ENCODE measurements at regions not wholly inside any gene's neighbourhood (a gene's known extent, or its start where the extent isn't known, plus 50 kb on each side); places are given as distances from the start of the nearest gene placed in this dataset.

DNA sequence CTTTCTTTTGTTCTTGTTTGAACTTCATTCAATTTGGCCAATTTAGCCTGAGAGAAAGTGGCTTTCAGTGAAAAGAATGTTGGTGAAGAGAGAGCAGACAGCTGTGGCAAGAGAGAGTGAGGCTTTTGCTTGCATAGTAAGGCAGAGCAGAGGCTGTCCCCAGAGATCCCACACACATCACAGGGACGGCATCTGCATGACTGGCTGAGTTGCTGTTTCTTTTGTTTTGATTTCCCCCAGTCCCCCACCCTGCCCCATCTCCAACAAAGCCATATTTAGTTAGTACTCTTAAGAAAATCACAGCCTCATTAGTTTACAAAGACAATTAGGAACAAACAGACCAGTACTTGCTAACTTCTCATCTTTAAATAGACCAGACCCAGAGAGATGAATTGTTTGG is 363.9 kb upstream of the SEMA6A start:
- no peak overlapping the region for H3K27ac ChIP-seq
- H3K9me3 ChIP-seq: no peaks in the 10 kb centered on the region
- TF ChIP-seq CTCF (IDR thresholded peaks at IDR 0.05): no peak
- no peak for TF ChIP-seq POLR2A (IDR thresholded peaks at IDR 0.05)
- 8 to 18% methylated on average over 1 of the region's 1 CpG for WGBS, 2 donors
- no peak for DNase-seq
- H3K4me1 ChIP-seq: no peaks in the 10 kb centered on the region
- H3K27me3 ChIP-seq: no peaks in the 10 kb centered on the region
- intact Hi-C loops (cut with DNase I): no loop called here
- no peaks in the 10 kb centered on the region for H3K36me3 ChIP-seq
- no peak overlapping the region for H3K4me3 ChIP-seq

GRCh38 chr5:116935561-116936162 is 361.0 kb upstream of the SEMA6A start:
- Histone ChIP-seq H3K27me3 (no peaks in the 10 kb centered on the region), H3K9me3 (no peaks in the 10 kb centered on the region), H3K27ac (no peak overlapping the region), H3K4me3 (no peak overlapping the region), H3K36me3 (no peaks in the 10 kb centered on the region), H3K4me1 (no peaks in the 10 kb centered on the region)
- TF ChIP-seq CTCF (IDR thresholded peaks at IDR 0.05): no peak
- TF ChIP-seq POLR2A (IDR thresholded peaks at IDR 0.05): no peak
- DNase-seq: no peak
- intact Hi-C loops (cut with DNase I): no loop called here
- 68 to 79% methylated on average over 2 of the region's 2 CpGs for WGBS, 2 donors

- Histone ChIP-seq H3K27ac (no peak overlapping the region), H3K36me3 (no peaks in the 10 kb centered on the region), H3K4me1 (no peaks in the 10 kb centered on the region), H3K27me3 (peaks cover 0 to 3% (median 0%) of the 10 kb centered on the region in 4 donors), H3K4me3 (no peak overlapping the region), H3K9me3 (no peaks in the 10 kb centered on the region)
- no peak for DNase-seq
- intact Hi-C loops (cut with DNase I): no loop called here
- TF ChIP-seq POLR2A (IDR thresholded peaks at IDR 0.05): no peak
- no peak for TF ChIP-seq CTCF (IDR thresholded peaks at IDR 0.05)
- WGBS, 2 donors: 92 to 100% methylated on average over 1 of the region's 1 CpG
Measured at GRCh38 chr5:116930616-116931015, 356.0 kb upstream of the SEMA6A start.

DNA sequence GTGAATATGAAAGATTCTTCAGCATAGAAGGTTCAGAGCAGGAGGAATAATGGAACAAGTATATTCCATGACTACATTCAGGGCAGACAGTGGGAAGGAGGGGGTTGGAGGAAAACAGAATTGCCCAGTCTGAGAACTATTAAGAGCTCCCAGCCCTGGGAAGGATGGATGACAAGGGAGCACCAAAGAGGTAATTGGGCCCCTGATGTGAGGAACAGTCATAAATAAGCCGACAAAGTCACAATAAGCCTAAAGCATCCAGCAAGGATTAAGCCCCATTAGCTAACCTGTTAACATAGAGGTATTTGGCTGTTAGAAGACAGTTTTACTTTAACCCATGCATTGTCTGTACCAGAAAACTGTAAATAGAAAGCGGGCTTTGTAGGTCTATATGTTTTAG is 348.7 kb upstream of the SEMA6A start:
- no peaks in the 10 kb centered on the region for H3K27me3 ChIP-seq
- H3K4me3 ChIP-seq: no peak overlapping the region
- no peak overlapping the region for H3K27ac ChIP-seq
- H3K36me3 ChIP-seq: no peaks in the 10 kb centered on the region
- no peaks in the 10 kb centered on the region for H3K4me1 ChIP-seq
- WGBS, 2 donors: 75 to 86% methylated on average over 2 of the region's 2 CpGs
- TF ChIP-seq CTCF (IDR thresholded peaks at IDR 0.05): no peak
- TF ChIP-seq POLR2A (IDR thresholded peaks at IDR 0.05): no peak
- no peaks in the 10 kb centered on the region for H3K9me3 ChIP-seq
- DNase-seq: no peak
- intact Hi-C loops (cut with DNase I): no loop called here

- Histone ChIP-seq H3K4me1 (no peaks in the 10 kb centered on the region), H3K36me3 (no peaks in the 10 kb centered on the region), H3K9me3 (no peaks in the 10 kb centered on the region), H3K4me3 (no peak overlapping the region), H3K27me3 (no peaks in the 10 kb centered on the region), H3K27ac (no peak overlapping the region)
- no peak for DNase-seq
- intact Hi-C loops (cut with DNase I): no loop called here
- TF ChIP-seq CTCF (IDR thresholded peaks at IDR 0.05): no peak
- no peak for TF ChIP-seq POLR2A (IDR thresholded peaks at IDR 0.05)
Measured at GRCh38 chr5:116922532-116922931, 347.9 kb upstream of the SEMA6A start.
